SK-N-SH (cell line): ENCODE measurements at regions not wholly inside any gene's neighbourhood (a gene's known extent, or its start where the extent isn't known, plus 50 kb on each side); places are given as distances from the start of the nearest gene placed in this dataset.
"Not testable (repeated sequence)": the region's sequence is repeated elsewhere in the genome, so short reads cannot be mapped to it uniquely, and the experiment has no call there.

Experiments used
- CTCF ChIP-seq: fragments of 200-600 bp; sonication (generic); IDR thresholded peaks from 2 replicates; pipeline ENCODE4 v1.6.1; 2017; ENCODE audit warnings: antibody characterized with exemption, mild to moderate bottlenecking, moderate library complexity
- EP300 ChIP-seq, 2 experiments: IDR thresholded peaks; 2 replicates each; pipeline versions ENCODE4 v1.4.0 to v1.6.1; 2012; ENCODE audit warnings: borderline replicate concordance in 1 of 2, low read depth in 1 of 2, low read length in 1 of 2
- NRF1 ChIP-seq: IDR thresholded peaks from 2 replicates; pipeline ENCODE4 v1.6.1; 2012; ENCODE audit warnings: low read depth, mild to moderate bottlenecking, low read length
- POLR2AphosphoS5 ChIP-seq: IDR thresholded peaks from 2 replicates; pipeline ENCODE4 v1.6.1; 2012; ENCODE audit warnings: low read depth, low read length
- SMC3 ChIP-seq: IDR thresholded peaks from 2 replicates; pipeline ENCODE4 v1.6.1; 2012; ENCODE audit warnings: low read depth, low read length, improper control_type of control experiment

GRCh38 chr1:206405282-206405681, 65.0 kb upstream of the IKBKE start:
- not testable (repeated sequence) for TF ChIP-seq POLR2AphosphoS5; CTCF; NRF1; SMC3; EP300 (IDR thresholded peaks at IDR 0.05; ENCODE audit: borderline replicate concordance in 1 of 2, low read depth in 1 of 2, low read length in 1 of 2)
